DND-41 (cell line): ENCODE measurements at regions not wholly inside any gene's neighbourhood (a gene's known extent, or its start where the extent isn't known, plus 50 kb on each side); places are given as distances from the start of the nearest gene placed in this dataset.

Experiments used
- EZH2 ChIP-seq: IDR thresholded peaks from 3 replicates; pipeline ENCODE4 v1.6.1; 2012; ENCODE audit warnings: borderline replicate concordance, low read depth, mild to moderate bottlenecking, moderate library complexity, low read length, inconsistent platforms; ENCODE audit not compliant: severe bottlenecking
- TF ChIP-seq, protein P1 (sequence below): IDR thresholded peaks from 2 replicates; pipeline ENCODE4 v1.5.1; 2012; ENCODE audit warnings: borderline replicate concordance, low read length, moderate library complexity, mild to moderate bottlenecking; ENCODE audit not compliant: poor library complexity, severe bottlenecking; ENCODE audit errors: extremely low read depth

- TF ChIP-seq, protein P1, sequence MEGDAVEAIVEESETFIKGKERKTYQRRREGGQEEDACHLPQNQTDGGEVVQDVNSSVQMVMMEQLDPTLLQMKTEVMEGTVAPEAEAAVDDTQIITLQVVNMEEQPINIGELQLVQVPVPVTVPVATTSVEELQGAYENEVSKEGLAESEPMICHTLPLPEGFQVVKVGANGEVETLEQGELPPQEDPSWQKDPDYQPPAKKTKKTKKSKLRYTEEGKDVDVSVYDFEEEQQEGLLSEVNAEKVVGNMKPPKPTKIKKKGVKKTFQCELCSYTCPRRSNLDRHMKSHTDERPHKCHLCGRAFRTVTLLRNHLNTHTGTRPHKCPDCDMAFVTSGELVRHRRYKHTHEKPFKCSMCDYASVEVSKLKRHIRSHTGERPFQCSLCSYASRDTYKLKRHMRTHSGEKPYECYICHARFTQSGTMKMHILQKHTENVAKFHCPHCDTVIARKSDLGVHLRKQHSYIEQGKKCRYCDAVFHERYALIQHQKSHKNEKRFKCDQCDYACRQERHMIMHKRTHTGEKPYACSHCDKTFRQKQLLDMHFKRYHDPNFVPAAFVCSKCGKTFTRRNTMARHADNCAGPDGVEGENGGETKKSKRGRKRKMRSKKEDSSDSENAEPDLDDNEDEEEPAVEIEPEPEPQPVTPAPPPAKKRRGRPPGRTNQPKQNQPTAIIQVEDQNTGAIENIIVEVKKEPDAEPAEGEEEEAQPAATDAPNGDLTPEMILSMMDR: no peak
- TF ChIP-seq EZH2: no peak
Measured at GRCh38 chr2:187847245-187848208, 293.3 kb upstream of the TFPI start.
